Calu3 (cell line): ENCODE measurements at regions not wholly inside any gene's neighbourhood (a gene's known extent, or its start where the extent isn't known, plus 50 kb on each side); places are given as distances from the start of the nearest gene placed in this dataset.

Experiments used
- BruUV-seq: library from RNA; stranded (reverse); fragments of 400-500 nt; replicated peaks from 2 replicates; lab custom pipeline; 2021; lab: Mats Ljungman, UMichigan
- CTCF ChIA-PET: fragments of 300-600 bp; sonication (Branson Sonifier 250); formaldehyde crosslinking; loops from one replicate; lab custom pipeline; 2022; ENCODE audit warnings: antibody characterized with exemption; lab: Charles Lee
- DNase-seq: peaks from one replicate; pipeline ENCODE4 v3.0.0; 2022
- H3K27ac Mint-ChIP-seq: one replicate; pipeline ENCODE4 v1.8.0; 2022; ENCODE audit warnings: mixed read lengths; ENCODE audit not compliant: unreplicated experiment
- H3K27me3 Mint-ChIP-seq: one replicate; pipeline ENCODE4 v1.8.0; 2022; ENCODE audit warnings: mixed read lengths; ENCODE audit not compliant: unreplicated experiment
- H3K36me3 Mint-ChIP-seq: one replicate; pipeline ENCODE4 v1.8.0; 2022; ENCODE audit warnings: mild to moderate bottlenecking, moderate library complexity, mixed read lengths; ENCODE audit not compliant: insufficient read depth, unreplicated experiment
- H3K4me1 Mint-ChIP-seq: one replicate; pipeline ENCODE4 v1.8.0; 2022; ENCODE audit warnings: mild to moderate bottlenecking, low read depth, mixed read lengths; ENCODE audit not compliant: unreplicated experiment
- H3K4me3 Mint-ChIP-seq: one replicate; pipeline ENCODE4 v1.8.0; 2022; ENCODE audit warnings: mild to moderate bottlenecking, low read depth, moderate library complexity, mixed read lengths; ENCODE audit not compliant: unreplicated experiment
- H3K9me3 Mint-ChIP-seq: one replicate; pipeline ENCODE4 v1.8.0; 2022; ENCODE audit warnings: low read depth, mixed read lengths; ENCODE audit not compliant: unreplicated experiment
- CTCF ChIP-seq: fragments of 200-600 bp; IDR thresholded peaks from one replicate; pipeline ENCODE4 v1.8.0; 2022; ENCODE audit warnings: antibody characterized with exemption; ENCODE audit not compliant: unreplicated experiment
- intact Hi-C: fragments of 100-400 bp; cut with micrococcal nuclease; formaldehyde crosslinking; loops from one replicate; pipeline ENCODE4 v1.10.0; 2022; ENCODE audit not compliant: unreplicated experiment

GRCh38 chr10:121217331-121217730 is 366.2 kb downstream of the WDR11 start:
- Mint-ChIP-seq H3K27ac (no peak overlapping the region), H3K9me3 (no peaks in the 10 kb centered on the region), H3K4me1 (no peaks in the 10 kb centered on the region), H3K36me3 (no peaks in the 10 kb centered on the region), H3K4me3 (no peak overlapping the region), H3K27me3 (no peaks in the 10 kb centered on the region)
- intact Hi-C loops, result no loop called here
- no peak for DNase-seq
- BruUV-seq, result no TSS peak
- CTCF ChIA-PET, result no interaction called here
- no peak for TF ChIP-seq CTCF

GRCh38 chr10:121221072-121221471 is 369.9 kb downstream of the WDR11 start:
- intact Hi-C loops, result no loop called here
- Mint-ChIP-seq H3K4me3 (no peak overlapping the region), H3K4me1 (no peaks in the 10 kb centered on the region), H3K9me3 (no peaks in the 10 kb centered on the region), H3K27me3 (no peaks in the 10 kb centered on the region), H3K27ac (no peak overlapping the region), H3K36me3 (no peaks in the 10 kb centered on the region)
- DNase-seq, result no peak
- CTCF ChIA-PET, result no interaction called here
- no TSS peak for BruUV-seq
- TF ChIP-seq CTCF, result no peak

GRCh38 chr10:121221991-121222390 is 370.8 kb downstream of the WDR11 start:
- intact Hi-C loops, result no loop called here
- H3K4me1 Mint-ChIP-seq, result no peaks in the 10 kb centered on the region
- H3K27me3 Mint-ChIP-seq, result no peaks in the 10 kb centered on the region
- DNase-seq, result no peak
- H3K4me3 Mint-ChIP-seq, result no peak overlapping the region
- no peak for TF ChIP-seq CTCF
- no peak overlapping the region for H3K27ac Mint-ChIP-seq
- no peaks in the 10 kb centered on the region for H3K36me3 Mint-ChIP-seq
- H3K9me3 Mint-ChIP-seq, result no peaks in the 10 kb centered on the region
- CTCF ChIA-PET, result no interaction called here
- BruUV-seq, result no TSS peak

- H3K9me3 Mint-ChIP-seq, result no peaks in the 10 kb centered on the region
- intact Hi-C loops, result no loop called here
- no peak overlapping the region for H3K4me3 Mint-ChIP-seq
- DNase-seq, result no peak
- no TSS peak for BruUV-seq
- H3K27me3 Mint-ChIP-seq, result no peaks in the 10 kb centered on the region
- TF ChIP-seq CTCF, result no peak
- CTCF ChIA-PET, result no interaction called here
- H3K4me1 Mint-ChIP-seq, result no peaks in the 10 kb centered on the region
- H3K27ac Mint-ChIP-seq, result no peak overlapping the region
- H3K36me3 Mint-ChIP-seq, result no peaks in the 10 kb centered on the region
These were observed 371.7 kb downstream of the WDR11 start for GRCh38 chr10:121222842-121223241.
